ENCODE measurements at regions not wholly inside any gene's neighbourhood (a gene's known extent, or its start where the extent isn't known, plus 50 kb on each side); places are given as distances from the start of the nearest gene placed in this dataset.
"Not testable (repeated sequence)": the region's sequence is repeated elsewhere in the genome, so short reads cannot be mapped to it uniquely, and the experiment has no call there.

GRCh38 chr16:65312795-65313194 is 190.9 kb upstream of the CDH11 start:
- DNase-seq, result no peak

GRCh38 chr16:65312071-65312470 is 190.2 kb upstream of the CDH11 start:
- DNase-seq, result no peak

- not testable (repeated sequence) for DNase-seq
Measured at GRCh38 chr16:65310491-65310890, 188.6 kb upstream of the CDH11 start.

- no peak for DNase-seq
Measured at GRCh38 chr16:65309354-65309753, 187.5 kb upstream of the CDH11 start.

- no peak for DNase-seq
Measured at GRCh38 chr16:65308506-65308905, 186.6 kb upstream of the CDH11 start.

GRCh38 chr16:65307286-65307685 is 185.4 kb upstream of the CDH11 start:
- DNase-seq, result no peak

- no peak for DNase-seq
Measured at GRCh38 chr16:65306722-65307121, 184.9 kb upstream of the CDH11 start.

- no peak for DNase-seq
Measured at GRCh38 chr16:65306300-65306699, 184.4 kb upstream of the CDH11 start.

GRCh38 chr16:65305266-65305959 is 183.6 kb upstream of the CDH11 start:
- no peak for DNase-seq

GRCh38 chr16:65301029-65301428 is 179.2 kb upstream of the CDH11 start:
- no peak for DNase-seq

- no peak for DNase-seq
Measured at GRCh38 chr16:65297453-65297852, 175.6 kb upstream of the CDH11 start.

GRCh38 chr16:65295527-65295926 is 173.7 kb upstream of the CDH11 start:
- DNase-seq, result no peak

- DNase-seq, result no peak
Measured at GRCh38 chr16:65294708-65295107, 172.8 kb upstream of the CDH11 start.

GRCh38 chr16:65294165-65294564 is 172.3 kb upstream of the CDH11 start:
- no peak for DNase-seq

GRCh38 chr16:65289022-65289421 is 167.2 kb upstream of the CDH11 start:
- no peak for DNase-seq

GRCh38 chr16:65287307-65287706 is 165.4 kb upstream of the CDH11 start:
- DNase-seq, result no peak

GRCh38 chr16:65285128-65286048 is 163.5 kb upstream of the CDH11 start:
- no peak for DNase-seq

- DNase-seq, result no peak
Measured at GRCh38 chr16:65284626-65285025, 162.8 kb upstream of the CDH11 start.

- DNase-seq, result no peak
Measured at GRCh38 chr16:65283181-65283651, 161.4 kb upstream of the CDH11 start.

GRCh38 chr16:65281586-65281985 is 159.7 kb upstream of the CDH11 start:
- no peak for DNase-seq

GRCh38 chr16:65280845-65281512 is 159.1 kb upstream of the CDH11 start:
- no peak for DNase-seq

GRCh38 chr16:65279576-65279975 is 157.7 kb upstream of the CDH11 start:
- DNase-seq, result no peak

GRCh38 chr16:65278874-65279273 is 157.0 kb upstream of the CDH11 start:
- DNase-seq, result no peak

GRCh38 chr16:65274566-65274965 is 152.7 kb upstream of the CDH11 start:
- DNase-seq, result no peak
